ENCODE measurements at regions not wholly inside any gene's neighbourhood (a gene's known extent, or its start where the extent isn't known, plus 50 kb on each side); places are given as distances from the start of the nearest gene placed in this dataset.

- TF ChIP-seq CTCF (conservative IDR thresholded peaks at IDR 0.05; ENCODE audit: low read length), result no peak
- TF ChIP-seq EZH2phosphoT487 (IDR thresholded peaks at IDR 0.05; ENCODE audit: borderline replicate concordance), result no peak
Observed at GRCh38 chr20:57883224-57883623, 173.4 kb upstream of the PMEPA1 start.
